OCI-LY7 (cell line): ENCODE measurements at regions not wholly inside any gene's neighbourhood (a gene's known extent, or its start where the extent isn't known, plus 50 kb on each side); places are given as distances from the start of the nearest gene placed in this dataset.

Experiments used
- CTCF ChIP-seq: fragments of 200-600 bp; sonication (generic); conservative IDR thresholded peaks from 2 replicates; pipeline ENCODE4 v1.5.1; 2014; ENCODE audit warnings: mild to moderate bottlenecking, antibody characterized with exemption, low read length, moderate library complexity, mixed read lengths
- EZH2phosphoT487 ChIP-seq: fragments of 200-600 bp; sonication (generic); IDR thresholded peaks from 2 replicates; pipeline ENCODE4 v1.6.1; 2018; ENCODE audit warnings: low read depth, borderline replicate concordance, mild to moderate bottlenecking, mixed run types, antibody characterized with exemption, low read length, moderate library complexity, mixed read lengths

- TF ChIP-seq CTCF = no peak
- no peak for TF ChIP-seq EZH2phosphoT487
These were observed 279.4 kb upstream of the NXPH2 start for GRCh38 chr2:139059617-139060016.
